ENCODE measurements at regions not wholly inside any gene's neighbourhood (a gene's known extent, or its start where the extent isn't known, plus 50 kb on each side); places are given as distances from the start of the nearest gene placed in this dataset.

DNA sequence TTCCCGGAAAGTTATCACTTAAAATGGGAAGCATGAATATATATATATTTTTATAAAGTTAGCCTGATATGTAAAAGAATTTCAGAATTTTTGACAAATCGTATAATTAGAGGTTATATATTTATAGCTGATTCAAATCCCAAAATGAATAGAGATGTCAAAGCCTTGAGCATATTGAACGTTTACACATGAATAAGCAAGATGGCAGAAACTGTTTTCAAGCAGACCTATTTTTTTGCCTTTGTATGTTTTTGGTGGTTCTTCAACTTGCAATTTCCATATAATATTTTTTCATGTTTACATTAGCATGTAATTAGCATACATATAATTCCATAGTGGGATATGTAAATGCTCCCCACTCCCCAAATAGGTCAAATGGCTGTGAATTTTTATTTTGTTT lies 189.9 kb downstream of the PRL start:
- DNase-seq (ENCODE audit: low spot score) = no peak
- no peak for TF ChIP-seq JUND (IDR thresholded peaks at IDR 0.05)
- TF ChIP-seq, protein P1, sequence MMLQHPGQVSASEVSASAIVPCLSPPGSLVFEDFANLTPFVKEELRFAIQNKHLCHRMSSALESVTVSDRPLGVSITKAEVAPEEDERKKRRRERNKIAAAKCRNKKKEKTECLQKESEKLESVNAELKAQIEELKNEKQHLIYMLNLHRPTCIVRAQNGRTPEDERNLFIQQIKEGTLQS (IDR thresholded peaks at IDR 0.05) = no peak
- TF ChIP-seq HNF4A (conservative IDR thresholded peaks at IDR 0.05) = no peak
- no peak for TF ChIP-seq EGR1 (IDR thresholded peaks at IDR 0.05; ENCODE audit: low read depth in 2 of 2)
- no peak for TF ChIP-seq FOXA2 (IDR thresholded peaks at IDR 0.05)
- Histone ChIP-seq H3K4me3 (ENCODE audit: low read depth in 1 of 3, low read length in 3 of 3) (no peak overlapping the region), H3K27ac (ENCODE audit: low read depth in 1 of 2, low read length in 2 of 2) (no peak overlapping the region), H3K9me3 (ENCODE audit: control insufficient read depth in 4 of 4, low read length in 3 of 4) (no peaks in the 10 kb centered on the region), H3K4me1 (ENCODE audit: control insufficient read depth in 4 of 4, insufficient read depth in 4 of 4, low read length in 3 of 4) (no peaks in the 10 kb centered on the region), H3K27me3 (ENCODE audit: control insufficient read depth in 4 of 4, insufficient read depth in 4 of 4, low read length in 3 of 4) (no peaks in the 10 kb centered on the region), H3K9ac (ENCODE audit: low read depth in 1 of 2, low read length in 2 of 2) (no peak overlapping the region), H3K36me3 (ENCODE audit: control insufficient read depth in 4 of 4, insufficient read depth in 3 of 4, low read depth in 1 of 4, low read length in 3 of 4) (no peaks in the 10 kb centered on the region)
- 62% methylated on average over 3 of the region's 3 CpGs for whole genome bisulfite sequencing

DNA sequence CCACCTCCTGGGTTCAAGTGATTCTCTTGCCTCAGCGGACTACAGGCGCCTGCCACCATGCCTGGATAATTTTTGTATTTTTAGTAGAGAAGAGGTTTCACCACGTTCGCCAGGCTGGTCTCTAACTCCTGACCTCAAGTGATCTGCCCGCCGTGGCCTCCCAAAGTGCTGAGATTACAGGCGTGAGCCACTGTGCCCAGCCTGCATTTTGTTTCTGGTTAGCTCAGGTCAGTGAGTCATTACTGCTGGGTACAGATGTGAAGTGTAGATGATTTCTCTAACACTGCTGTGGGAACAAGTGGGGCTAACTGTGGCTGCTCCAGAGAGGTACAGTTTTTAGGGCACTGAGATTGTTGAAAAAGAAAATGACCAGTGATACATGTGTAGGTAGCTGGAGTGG lies 188.6 kb downstream of the PRL start:
- Histone ChIP-seq H3K36me3 (ENCODE audit: control insufficient read depth in 4 of 4, insufficient read depth in 3 of 4, low read depth in 1 of 4, low read length in 3 of 4) (no peaks in the 10 kb centered on the region), H3K27me3 (ENCODE audit: control insufficient read depth in 4 of 4, insufficient read depth in 4 of 4, low read length in 3 of 4) (no peaks in the 10 kb centered on the region), H3K9ac (ENCODE audit: low read depth in 1 of 2, low read length in 2 of 2) (no peak overlapping the region), H3K4me1 (ENCODE audit: control insufficient read depth in 4 of 4, insufficient read depth in 4 of 4, low read length in 3 of 4) (no peaks in the 10 kb centered on the region), H3K27ac (ENCODE audit: low read depth in 1 of 2, low read length in 2 of 2) (no peak overlapping the region), H3K4me3 (ENCODE audit: low read depth in 1 of 3, low read length in 3 of 3) (no peak overlapping the region), H3K9me3 (ENCODE audit: control insufficient read depth in 4 of 4, low read length in 3 of 4) (no peaks in the 10 kb centered on the region)
- no peak for TF ChIP-seq EGR1 (IDR thresholded peaks at IDR 0.05; ENCODE audit: low read depth in 2 of 2)
- TF ChIP-seq FOXA1 (IDR thresholded peaks at IDR 0.05) = no peak
- no peak for TF ChIP-seq RXRA (IDR thresholded peaks at IDR 0.05)
- no peak for TF ChIP-seq JUND (IDR thresholded peaks at IDR 0.05)
- TF ChIP-seq, protein P2, sequence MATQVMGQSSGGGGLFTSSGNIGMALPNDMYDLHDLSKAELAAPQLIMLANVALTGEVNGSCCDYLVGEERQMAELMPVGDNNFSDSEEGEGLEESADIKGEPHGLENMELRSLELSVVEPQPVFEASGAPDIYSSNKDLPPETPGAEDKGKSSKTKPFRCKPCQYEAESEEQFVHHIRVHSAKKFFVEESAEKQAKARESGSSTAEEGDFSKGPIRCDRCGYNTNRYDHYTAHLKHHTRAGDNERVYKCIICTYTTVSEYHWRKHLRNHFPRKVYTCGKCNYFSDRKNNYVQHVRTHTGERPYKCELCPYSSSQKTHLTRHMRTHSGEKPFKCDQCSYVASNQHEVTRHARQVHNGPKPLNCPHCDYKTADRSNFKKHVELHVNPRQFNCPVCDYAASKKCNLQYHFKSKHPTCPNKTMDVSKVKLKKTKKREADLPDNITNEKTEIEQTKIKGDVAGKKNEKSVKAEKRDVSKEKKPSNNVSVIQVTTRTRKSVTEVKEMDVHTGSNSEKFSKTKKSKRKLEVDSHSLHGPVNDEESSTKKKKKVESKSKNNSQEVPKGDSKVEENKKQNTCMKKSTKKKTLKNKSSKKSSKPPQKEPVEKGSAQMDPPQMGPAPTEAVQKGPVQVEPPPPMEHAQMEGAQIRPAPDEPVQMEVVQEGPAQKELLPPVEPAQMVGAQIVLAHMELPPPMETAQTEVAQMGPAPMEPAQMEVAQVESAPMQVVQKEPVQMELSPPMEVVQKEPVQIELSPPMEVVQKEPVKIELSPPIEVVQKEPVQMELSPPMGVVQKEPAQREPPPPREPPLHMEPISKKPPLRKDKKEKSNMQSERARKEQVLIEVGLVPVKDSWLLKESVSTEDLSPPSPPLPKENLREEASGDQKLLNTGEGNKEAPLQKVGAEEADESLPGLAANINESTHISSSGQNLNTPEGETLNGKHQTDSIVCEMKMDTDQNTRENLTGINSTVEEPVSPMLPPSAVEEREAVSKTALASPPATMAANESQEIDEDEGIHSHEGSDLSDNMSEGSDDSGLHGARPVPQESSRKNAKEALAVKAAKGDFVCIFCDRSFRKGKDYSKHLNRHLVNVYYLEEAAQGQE (IDR thresholded peaks at IDR 0.05) = no peak
- TF ChIP-seq, protein P3, sequence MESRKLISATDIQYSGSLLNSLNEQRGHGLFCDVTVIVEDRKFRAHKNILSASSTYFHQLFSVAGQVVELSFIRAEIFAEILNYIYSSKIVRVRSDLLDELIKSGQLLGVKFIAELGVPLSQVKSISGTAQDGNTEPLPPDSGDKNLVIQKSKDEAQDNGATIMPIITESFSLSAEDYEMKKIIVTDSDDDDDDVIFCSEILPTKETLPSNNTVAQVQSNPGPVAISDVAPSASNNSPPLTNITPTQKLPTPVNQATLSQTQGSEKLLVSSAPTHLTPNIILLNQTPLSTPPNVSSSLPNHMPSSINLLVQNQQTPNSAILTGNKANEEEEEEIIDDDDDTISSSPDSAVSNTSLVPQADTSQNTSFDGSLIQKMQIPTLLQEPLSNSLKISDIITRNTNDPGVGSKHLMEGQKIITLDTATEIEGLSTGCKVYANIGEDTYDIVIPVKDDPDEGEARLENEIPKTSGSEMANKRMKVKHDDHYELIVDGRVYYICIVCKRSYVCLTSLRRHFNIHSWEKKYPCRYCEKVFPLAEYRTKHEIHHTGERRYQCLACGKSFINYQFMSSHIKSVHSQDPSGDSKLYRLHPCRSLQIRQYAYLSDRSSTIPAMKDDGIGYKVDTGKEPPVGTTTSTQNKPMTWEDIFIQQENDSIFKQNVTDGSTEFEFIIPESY (IDR thresholded peaks at IDR 0.05) = no peak
- no peak for TF ChIP-seq YY1 (IDR thresholded peaks at IDR 0.05)
- TF ChIP-seq RAD21 (IDR thresholded peaks at IDR 0.05) = no peak
- no peak for TF ChIP-seq HNF4A (conservative IDR thresholded peaks at IDR 0.05)
- TF ChIP-seq, protein P1 (IDR thresholded peaks at IDR 0.05) = no peak
- no peak for TF ChIP-seq NR2F2 (IDR thresholded peaks at IDR 0.05)
- DNase-seq (ENCODE audit: low spot score) = no peak
- 82% methylated on average over 7 of the region's 7 CpGs for WGBS

DNA sequence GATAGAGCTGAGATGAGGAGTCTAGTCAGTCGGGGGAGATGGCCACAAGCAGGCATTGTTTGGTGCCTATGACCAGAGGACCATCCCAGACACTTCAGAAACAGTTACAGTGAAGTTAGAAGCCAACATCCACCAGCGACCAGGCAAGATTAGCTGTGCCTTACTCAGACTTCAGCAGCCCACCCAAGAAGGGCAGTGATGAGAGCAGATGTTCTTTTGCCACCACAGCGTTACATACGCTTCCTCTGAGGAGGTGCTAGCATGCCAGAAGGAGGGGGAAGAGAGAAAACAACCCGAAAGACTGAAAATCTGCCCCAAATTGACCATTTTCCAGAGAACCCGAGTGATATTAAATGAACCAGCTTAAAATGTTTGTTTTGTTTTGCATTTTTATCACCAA lies 186.8 kb downstream of the PRL start:
- H3K9ac ChIP-seq (ENCODE audit: low read depth in 1 of 2, low read length in 2 of 2) = no peak overlapping the region
- no peaks in the 10 kb centered on the region for H3K9me3 ChIP-seq (ENCODE audit: control insufficient read depth in 4 of 4, low read length in 3 of 4)
- 74% methylated on average over 6 of the region's 6 CpGs for WGBS
- H3K27ac ChIP-seq (ENCODE audit: low read depth in 1 of 2, low read length in 2 of 2) = no peak overlapping the region
- H3K4me3 ChIP-seq (ENCODE audit: low read depth in 1 of 3, low read length in 3 of 3) = no peak overlapping the region
- no peaks in the 10 kb centered on the region for H3K4me1 ChIP-seq (ENCODE audit: control insufficient read depth in 4 of 4, insufficient read depth in 4 of 4, low read length in 3 of 4)
- no peaks in the 10 kb centered on the region for H3K36me3 ChIP-seq (ENCODE audit: control insufficient read depth in 4 of 4, insufficient read depth in 3 of 4, low read depth in 1 of 4, low read length in 3 of 4)
- H3K27me3 ChIP-seq (ENCODE audit: control insufficient read depth in 4 of 4, insufficient read depth in 4 of 4, low read length in 3 of 4) = no peaks in the 10 kb centered on the region
- no peak for DNase-seq (ENCODE audit: low spot score)
- TF ChIP-seq, protein P4, sequence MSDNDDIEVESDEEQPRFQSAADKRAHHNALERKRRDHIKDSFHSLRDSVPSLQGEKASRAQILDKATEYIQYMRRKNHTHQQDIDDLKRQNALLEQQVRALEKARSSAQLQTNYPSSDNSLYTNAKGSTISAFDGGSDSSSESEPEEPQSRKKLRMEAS (IDR thresholded peaks at IDR 0.05) = no peak
- TF ChIP-seq SP1 (IDR thresholded peaks at IDR 0.05) = no peak
- no peak for TF ChIP-seq HNF4A (conservative IDR thresholded peaks at IDR 0.05)
- no peak for TF ChIP-seq EGR1 (IDR thresholded peaks at IDR 0.05; ENCODE audit: low read depth in 2 of 2)
- TF ChIP-seq, protein P3 (IDR thresholded peaks at IDR 0.05) = no peak
- TF ChIP-seq, protein P5, sequence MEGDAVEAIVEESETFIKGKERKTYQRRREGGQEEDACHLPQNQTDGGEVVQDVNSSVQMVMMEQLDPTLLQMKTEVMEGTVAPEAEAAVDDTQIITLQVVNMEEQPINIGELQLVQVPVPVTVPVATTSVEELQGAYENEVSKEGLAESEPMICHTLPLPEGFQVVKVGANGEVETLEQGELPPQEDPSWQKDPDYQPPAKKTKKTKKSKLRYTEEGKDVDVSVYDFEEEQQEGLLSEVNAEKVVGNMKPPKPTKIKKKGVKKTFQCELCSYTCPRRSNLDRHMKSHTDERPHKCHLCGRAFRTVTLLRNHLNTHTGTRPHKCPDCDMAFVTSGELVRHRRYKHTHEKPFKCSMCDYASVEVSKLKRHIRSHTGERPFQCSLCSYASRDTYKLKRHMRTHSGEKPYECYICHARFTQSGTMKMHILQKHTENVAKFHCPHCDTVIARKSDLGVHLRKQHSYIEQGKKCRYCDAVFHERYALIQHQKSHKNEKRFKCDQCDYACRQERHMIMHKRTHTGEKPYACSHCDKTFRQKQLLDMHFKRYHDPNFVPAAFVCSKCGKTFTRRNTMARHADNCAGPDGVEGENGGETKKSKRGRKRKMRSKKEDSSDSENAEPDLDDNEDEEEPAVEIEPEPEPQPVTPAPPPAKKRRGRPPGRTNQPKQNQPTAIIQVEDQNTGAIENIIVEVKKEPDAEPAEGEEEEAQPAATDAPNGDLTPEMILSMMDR (IDR thresholded peaks at IDR 0.05; ENCODE audit: low read depth, low read length, missing input control) = no peak
- TF ChIP-seq FOXA2 (IDR thresholded peaks at IDR 0.05) = no peak
- no peak for TF ChIP-seq JUND (IDR thresholded peaks at IDR 0.05)
